Thyroid gland (tissue), 4 donors: ENCODE measurements at regions not wholly inside any gene's neighbourhood (a gene's known extent, or its start where the extent isn't known, plus 50 kb on each side); places are given as distances from the start of the nearest gene placed in this dataset.

ENCODE experiments used
- DNase-seq, 2 donors: peaks; one replicate each; pipeline ENCODE4 v3.0.0-alpha.2; 2019
- H3K27ac ChIP-seq, 3 donors: fragments of 200-600 bp; sonication (generic); 1 replicate in 2 of 3; 2 replicates in 1 of 3; pipeline ENCODE4 v1.5.1; 2016 to 2019; ENCODE audit warnings: mild to moderate bottlenecking in 1 of 3, moderate library complexity in 1 of 3
- H3K27me3 ChIP-seq: fragments of 200-600 bp; sonication (generic); one replicate; pipeline ENCODE4 v1.5.1; 2019
- H3K36me3 ChIP-seq, 2 donors: fragments of 200-600 bp; sonication (generic); one replicate each; pipeline ENCODE4 v1.5.1; 2016 to 2019
- H3K4me1 ChIP-seq, 2 donors: fragments of 200-600 bp; sonication (generic); one replicate each; pipeline ENCODE4 v1.5.1; 2017 to 2019
- H3K4me3 ChIP-seq, 3 donors: fragments of 200-600 bp; sonication (generic); replicated peaks in 1 of 3; 1 replicate in 2 of 3; 2 replicates in 1 of 3; pipeline ENCODE4 v1.5.1; 2016; ENCODE audit warnings: mild to moderate bottlenecking in 1 of 3
- H3K9me3 ChIP-seq: fragments of 200-600 bp; sonication (generic); one replicate; pipeline ENCODE4 v1.5.1; 2017
- POLR2A ChIP-seq, 2 donors: fragments of 450-650 bp; IDR thresholded peaks; one replicate each; pipeline ENCODE4 v1.6.1; 2017; ENCODE audit warnings: antibody characterized with exemption in 2 of 2, mild to moderate bottlenecking in 2 of 2, moderate library complexity in 1 of 2
- WGBS, 2 donors: methylation state at CpG; one replicate each; pipeline ENCODE4 v1.1.5; 2017; 5-methylcytosine and 5-hydroxymethylcytosine counted together
- intact Hi-C: fragments of 100-400 bp; cut with DNase I; formaldehyde crosslinking; loops from one replicate; pipeline ENCODE4 v1.15.1; 2023
- TF ChIP-seq, protein P1 (sequence below), 6 experiments: fragments of 200-600 bp in 3 of 6; fragments of 450-650 bp in 3 of 6; sonication (generic) in 3 of 6; IDR thresholded peaks; one replicate each; pipeline ENCODE4 v1.5.1; 2016 to 2019; ENCODE audit warnings: antibody characterized with exemption in 6 of 6, mild to moderate bottlenecking in 2 of 6, inconsistent platforms in 1 of 6, moderate library complexity in 1 of 6

DNA sequence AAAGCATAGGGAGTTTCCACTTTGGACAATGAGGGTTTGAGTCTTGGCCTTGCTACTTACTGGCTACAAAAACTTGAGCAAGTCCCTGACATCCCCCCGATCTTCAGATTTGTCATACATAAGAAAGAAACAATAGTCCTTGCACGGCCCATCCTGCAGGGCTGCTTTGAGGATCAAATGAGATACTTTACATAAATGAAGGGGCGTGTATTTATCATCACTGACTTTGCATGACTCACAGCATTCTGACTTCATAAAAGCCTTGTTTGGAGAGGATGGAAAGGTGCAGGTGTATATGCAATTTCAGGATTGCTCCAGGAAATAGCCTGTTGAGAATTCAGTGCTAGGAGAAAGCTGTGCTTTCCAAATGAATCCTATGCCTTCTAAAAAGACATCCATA lies 465.0 kb upstream of the MAF start:
- no peaks in the 10 kb centered on the region for H3K4me1 ChIP-seq
- intact Hi-C loops, result no loop called here
- H3K27ac ChIP-seq, result no peak overlapping the region
- H3K36me3 ChIP-seq, result no peaks in the 10 kb centered on the region
- TF ChIP-seq POLR2A (IDR thresholded peaks at IDR 0.05), result no peak
- TF ChIP-seq, protein P1, sequence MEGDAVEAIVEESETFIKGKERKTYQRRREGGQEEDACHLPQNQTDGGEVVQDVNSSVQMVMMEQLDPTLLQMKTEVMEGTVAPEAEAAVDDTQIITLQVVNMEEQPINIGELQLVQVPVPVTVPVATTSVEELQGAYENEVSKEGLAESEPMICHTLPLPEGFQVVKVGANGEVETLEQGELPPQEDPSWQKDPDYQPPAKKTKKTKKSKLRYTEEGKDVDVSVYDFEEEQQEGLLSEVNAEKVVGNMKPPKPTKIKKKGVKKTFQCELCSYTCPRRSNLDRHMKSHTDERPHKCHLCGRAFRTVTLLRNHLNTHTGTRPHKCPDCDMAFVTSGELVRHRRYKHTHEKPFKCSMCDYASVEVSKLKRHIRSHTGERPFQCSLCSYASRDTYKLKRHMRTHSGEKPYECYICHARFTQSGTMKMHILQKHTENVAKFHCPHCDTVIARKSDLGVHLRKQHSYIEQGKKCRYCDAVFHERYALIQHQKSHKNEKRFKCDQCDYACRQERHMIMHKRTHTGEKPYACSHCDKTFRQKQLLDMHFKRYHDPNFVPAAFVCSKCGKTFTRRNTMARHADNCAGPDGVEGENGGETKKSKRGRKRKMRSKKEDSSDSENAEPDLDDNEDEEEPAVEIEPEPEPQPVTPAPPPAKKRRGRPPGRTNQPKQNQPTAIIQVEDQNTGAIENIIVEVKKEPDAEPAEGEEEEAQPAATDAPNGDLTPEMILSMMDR (IDR thresholded peaks at IDR 0.05), result no peak
- DNase-seq, result no peak
- H3K4me3 ChIP-seq, result no peak overlapping the region
- 94 to 96% methylated on average over 3 of the region's 3 CpGs for WGBS, 2 donors
- H3K27me3 ChIP-seq, result no peaks in the 10 kb centered on the region
- no peaks in the 10 kb centered on the region for H3K9me3 ChIP-seq

DNA sequence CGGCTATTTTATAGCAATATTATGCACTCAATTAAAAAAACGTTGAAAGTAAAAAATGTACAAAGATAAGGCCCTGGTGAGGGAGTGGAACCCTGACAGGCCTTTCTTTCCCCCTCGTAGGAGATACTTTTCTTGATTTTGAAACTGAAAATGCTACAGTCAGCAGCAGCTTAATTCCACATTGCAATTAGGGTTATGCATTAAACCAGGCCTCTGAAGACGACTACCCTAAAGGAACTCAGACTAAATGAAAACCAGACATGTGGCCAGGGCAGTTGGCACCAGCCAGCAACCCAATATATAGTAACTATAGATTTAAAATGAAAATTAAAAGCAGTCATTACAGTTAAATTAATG lies 463.2 kb upstream of the MAF start:
- no peaks in the 10 kb centered on the region for H3K9me3 ChIP-seq
- no peak overlapping the region for H3K4me3 ChIP-seq
- H3K27me3 ChIP-seq, result no peaks in the 10 kb centered on the region
- intact Hi-C loops, result no loop called here
- TF ChIP-seq POLR2A (IDR thresholded peaks at IDR 0.05), result no peak
- TF ChIP-seq, protein P1 (IDR thresholded peaks at IDR 0.05), result no peak
- 70 to 80% methylated on average over 4 of the region's 4 CpGs for WGBS, 2 donors
- no peak overlapping the region for H3K27ac ChIP-seq
- no peak for DNase-seq
- no peaks in the 10 kb centered on the region for H3K36me3 ChIP-seq
- H3K4me1 ChIP-seq, result peaks cover 0 to 9% of the 10 kb centered on the region in 2 donors

DNA sequence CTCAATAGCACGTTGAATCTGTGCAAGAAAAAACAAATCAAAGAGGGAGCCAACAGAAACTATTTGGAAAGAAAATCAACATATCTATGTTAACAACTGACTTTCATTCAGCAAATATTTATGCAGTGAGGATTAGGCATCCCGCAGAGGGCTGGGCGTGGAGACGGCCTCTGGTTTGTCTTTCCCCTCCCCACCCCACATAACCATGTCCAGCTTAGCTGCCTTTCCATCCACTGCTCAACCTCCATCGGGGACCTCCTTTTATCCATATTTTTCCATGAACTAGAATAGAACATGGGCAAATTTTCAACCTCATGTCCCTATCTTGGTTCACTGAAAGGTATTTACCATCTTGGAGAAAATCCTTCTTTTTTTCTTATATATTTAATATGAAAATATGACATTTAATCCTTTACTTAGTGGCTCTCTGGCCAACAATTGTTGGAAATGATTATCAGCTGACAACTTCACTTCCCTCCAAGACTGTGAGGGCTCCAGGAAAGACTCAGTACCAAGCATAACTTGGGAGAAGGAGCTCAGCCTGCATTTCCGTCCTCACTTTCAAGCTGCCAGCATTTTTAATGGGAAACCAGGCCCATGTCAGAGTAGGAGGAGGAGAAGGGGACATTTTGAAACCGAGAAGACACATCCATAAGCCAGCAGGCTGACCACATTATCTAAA lies 462.6 kb upstream of the MAF start:
- intact Hi-C loops, result no loop called here
- TF ChIP-seq POLR2A (IDR thresholded peaks at IDR 0.05), result no peak
- TF ChIP-seq, protein P1 (IDR thresholded peaks at IDR 0.05), result no peak
- H3K4me1 ChIP-seq, result peaks cover 0 to 9% of the 10 kb centered on the region in 2 donors
- no peaks in the 10 kb centered on the region for H3K9me3 ChIP-seq
- H3K36me3 ChIP-seq, result no peaks in the 10 kb centered on the region
- DNase-seq, result no peak
- no peak overlapping the region for H3K27ac ChIP-seq
- 68 to 74% methylated on average over 7 of the region's 7 CpGs for WGBS, 2 donors
- H3K4me3 ChIP-seq, result no peak overlapping the region
- H3K27me3 ChIP-seq, result no peaks in the 10 kb centered on the region

DNA sequence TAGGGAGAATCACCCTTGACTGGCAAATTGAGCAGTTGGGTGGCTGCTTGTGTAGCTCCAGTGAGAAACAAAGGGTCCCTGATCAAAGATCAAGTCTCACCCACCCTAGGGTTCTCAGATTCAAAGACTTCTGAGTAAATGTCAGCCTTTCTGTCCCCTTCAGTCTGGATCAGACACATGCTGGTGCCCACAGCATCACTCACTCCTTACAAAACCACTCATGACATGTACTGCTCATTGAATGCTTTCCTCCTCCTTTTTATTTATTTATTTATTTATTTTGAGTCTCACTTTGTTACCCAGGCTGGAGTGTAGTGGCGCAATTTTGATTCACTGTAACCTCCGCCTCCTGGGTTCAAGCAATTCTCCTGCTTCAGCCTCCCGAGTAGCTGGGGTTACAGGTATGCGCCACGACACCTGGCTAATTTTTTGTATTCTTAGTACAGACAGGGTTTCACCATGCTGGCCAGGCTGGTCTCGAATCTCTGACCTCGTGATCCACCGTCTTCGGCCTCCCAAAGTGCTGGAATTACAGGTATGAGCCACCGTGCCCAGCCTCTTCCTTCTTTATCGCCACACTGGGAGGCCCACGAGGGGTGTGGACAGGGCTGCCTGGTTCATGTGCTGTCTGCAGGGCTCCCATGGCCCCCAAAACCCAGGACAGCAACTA lies 462.0 kb upstream of the MAF start:
- H3K36me3 ChIP-seq, result no peaks in the 10 kb centered on the region
- no peaks in the 10 kb centered on the region for H3K27me3 ChIP-seq
- TF ChIP-seq, protein P1 (IDR thresholded peaks at IDR 0.05), result no peak
- TF ChIP-seq POLR2A (IDR thresholded peaks at IDR 0.05), result no peak
- peaks cover 0 to 9% of the 10 kb centered on the region in 2 donors for H3K4me1 ChIP-seq
- no peak overlapping the region for H3K4me3 ChIP-seq
- no peak for DNase-seq
- no peaks in the 10 kb centered on the region for H3K9me3 ChIP-seq
- intact Hi-C loops, result no loop called here
- 92 to 94% methylated on average over 12 of the region's 12 CpGs for WGBS, 2 donors
- no peak overlapping the region for H3K27ac ChIP-seq

DNA sequence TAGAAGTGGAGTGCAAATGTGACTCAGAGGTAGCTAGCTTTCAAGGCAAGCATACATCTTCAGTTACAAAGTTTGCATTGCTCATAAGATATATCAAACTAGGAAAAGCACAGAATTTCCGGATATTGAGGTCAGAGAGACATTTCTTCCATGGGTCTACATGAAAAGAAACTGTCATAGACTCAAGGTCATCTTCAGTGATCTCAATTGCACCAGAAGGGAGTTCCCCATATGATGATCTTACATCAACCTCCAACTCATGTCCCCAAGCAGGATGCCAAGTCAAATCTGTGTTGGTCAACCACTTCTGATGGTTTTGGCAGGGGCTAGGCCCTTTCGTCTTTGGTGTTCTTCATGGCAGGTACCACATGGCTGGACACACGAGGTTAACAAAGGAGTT lies 459.9 kb upstream of the MAF start:
- WGBS, 2 donors, result 86 to 95% methylated on average over 3 of the region's 3 CpGs

More for the DNA sequence above, 459.9 kb upstream of the MAF start:
- Histone ChIP-seq H3K9me3 (no peaks in the 10 kb centered on the region), H3K27me3 (no peaks in the 10 kb centered on the region), H3K4me3 (no peak overlapping the region), H3K4me1 (peaks cover 0 to 9% of the 10 kb centered on the region in 2 donors), H3K36me3 (no peaks in the 10 kb centered on the region), H3K27ac (no peak overlapping the region)
- intact Hi-C loops, result no loop called here
- TF ChIP-seq, protein P1 (IDR thresholded peaks at IDR 0.05), result no peak
- TF ChIP-seq POLR2A (IDR thresholded peaks at IDR 0.05), result no peak
- no peak for DNase-seq
